ENCODE measurements at regions not wholly inside any gene's neighbourhood (a gene's known extent, or its start where the extent isn't known, plus 50 kb on each side); places are given as distances from the start of the nearest gene placed in this dataset.

GRCh38 chr21:26379561-26379960 is 193.5 kb downstream of the CYYR1 start:
- TF ChIP-seq LEF1 (IDR thresholded peaks at IDR 0.05; ENCODE audit: borderline replicate concordance) (no peak), SUZ12 (IDR thresholded peaks at IDR 0.05) (no peak), FOXM1 (IDR thresholded peaks at IDR 0.05; ENCODE audit: borderline replicate concordance) (no peak), NFRKB (IDR thresholded peaks at IDR 0.05) (no peak), TARDBP (IDR thresholded peaks at IDR 0.05) (no peak), SP1 (IDR thresholded peaks at IDR 0.05) (no peak), ARNT (IDR thresholded peaks at IDR 0.05) (no peak)
